K562 (cell line): ENCODE measurements at regions not wholly inside any gene's neighbourhood (a gene's known extent, or its start where the extent isn't known, plus 50 kb on each side); places are given as distances from the start of the nearest gene placed in this dataset.

Source experiments
- BRCA1 ChIP-seq, 2 experiments: fragments of 450-650 bp in 1 of 2; sonication (generic) in 1 of 2; formaldehyde crosslinking in 1 of 2; IDR thresholded peaks; 2 replicates each; pipeline versions ENCODE4 v1.5.0 to v1.6.1; 2017 to 2020; ENCODE audit warnings: mild to moderate bottlenecking in 1 of 2, missing genetic modification reagents in 1 of 2
- ELF1 ChIP-seq: fragments of 200-800 bp; sonication (Bioruptor generic); IDR thresholded peaks from 2 replicates; pipeline ENCODE4 v1.6.1; 2016; ENCODE audit warnings: missing genetic modification characterization, missing compliant biosample characterization
- HDAC2 ChIP-seq: fragments of 450-650 bp; IDR thresholded peaks from 2 replicates; pipeline ENCODE4 v1.6.1; 2016; ENCODE audit warnings: mild to moderate bottlenecking
- POLR2A ChIP-seq: fragments of 450-650 bp; conservative IDR thresholded peaks from 2 replicates; pipeline ENCODE4 v1.6.1; 2016
- SMAD1 ChIP-seq: fragments of 150-350 bp; IDR thresholded peaks from 2 replicates; pipeline ENCODE4 v1.6.1; 2014; ENCODE audit warnings: low read length, low read depth; ENCODE audit not compliant: partially characterized antibody
- SRSF9 ChIP-seq: fragments of 200-400 bp; formaldehyde crosslinking; IDR thresholded peaks from 2 replicates; pipeline ENCODE4 v1.6.1; 2017; ENCODE audit warnings: low read depth, low read length, borderline replicate concordance
- TARDBP ChIP-seq: fragments of 450-650 bp; IDR thresholded peaks from 2 replicates; pipeline ENCODE4 v1.6.1; 2016
- ZBTB26 ChIP-seq: fragments of 450-650 bp; formaldehyde crosslinking; IDR thresholded peaks from 2 replicates; pipeline ENCODE4 v1.4.0; 2022; ENCODE audit warnings: missing genetic modification characterization
- TF ChIP-seq, protein P1 (sequence below), 3 experiments: IDR thresholded peaks in 2 of 3; conservative IDR thresholded peaks in 1 of 3; 2 replicates each; pipeline ENCODE4 v1.5.1; 2011 to 2012; ENCODE audit warnings: low read length in 3 of 3, mild to moderate bottlenecking in 3 of 3, control low read depth in 2 of 3, improper control_type of control experiment in 1 of 3, inconsistent platforms in 1 of 3, low read depth in 1 of 3, mixed read lengths in 1 of 3, moderate library complexity in 1 of 3; ENCODE audit not compliant: insufficient read depth in 2 of 3

DNA sequence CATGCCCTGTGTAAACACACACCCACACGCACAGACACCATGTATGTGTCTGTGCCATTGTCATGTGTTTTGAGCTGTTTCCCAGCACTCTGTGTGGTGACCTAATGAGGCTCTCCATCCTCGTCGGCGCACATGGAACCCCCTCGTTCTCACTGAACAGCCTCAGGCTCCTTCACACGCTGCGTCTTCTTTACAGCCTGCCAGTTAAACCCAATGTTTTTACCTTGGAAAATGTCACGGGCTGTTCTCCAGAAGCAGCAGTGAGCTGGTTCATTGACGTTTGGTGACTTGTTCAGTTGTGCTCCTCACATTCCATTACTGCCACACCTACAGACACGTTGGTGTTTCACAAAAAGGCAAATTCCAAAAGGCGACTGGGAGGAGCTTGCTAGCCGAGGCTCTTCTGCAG, 201.0 kb upstream of the FOXQ1 start:
- TF ChIP-seq, protein P1, sequence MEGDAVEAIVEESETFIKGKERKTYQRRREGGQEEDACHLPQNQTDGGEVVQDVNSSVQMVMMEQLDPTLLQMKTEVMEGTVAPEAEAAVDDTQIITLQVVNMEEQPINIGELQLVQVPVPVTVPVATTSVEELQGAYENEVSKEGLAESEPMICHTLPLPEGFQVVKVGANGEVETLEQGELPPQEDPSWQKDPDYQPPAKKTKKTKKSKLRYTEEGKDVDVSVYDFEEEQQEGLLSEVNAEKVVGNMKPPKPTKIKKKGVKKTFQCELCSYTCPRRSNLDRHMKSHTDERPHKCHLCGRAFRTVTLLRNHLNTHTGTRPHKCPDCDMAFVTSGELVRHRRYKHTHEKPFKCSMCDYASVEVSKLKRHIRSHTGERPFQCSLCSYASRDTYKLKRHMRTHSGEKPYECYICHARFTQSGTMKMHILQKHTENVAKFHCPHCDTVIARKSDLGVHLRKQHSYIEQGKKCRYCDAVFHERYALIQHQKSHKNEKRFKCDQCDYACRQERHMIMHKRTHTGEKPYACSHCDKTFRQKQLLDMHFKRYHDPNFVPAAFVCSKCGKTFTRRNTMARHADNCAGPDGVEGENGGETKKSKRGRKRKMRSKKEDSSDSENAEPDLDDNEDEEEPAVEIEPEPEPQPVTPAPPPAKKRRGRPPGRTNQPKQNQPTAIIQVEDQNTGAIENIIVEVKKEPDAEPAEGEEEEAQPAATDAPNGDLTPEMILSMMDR (IDR thresholded peaks at IDR 0.05 in 2 of 3, conservative IDR thresholded peaks at IDR 0.05 in 1 of 3; ENCODE audit: insufficient read depth in 2 of 3, low read depth in 1 of 3, low read length in 3 of 3), result no peak
- no peak for TF ChIP-seq SMAD1
- no peak for TF ChIP-seq TARDBP
- no peak for TF ChIP-seq HDAC2
- no peak for TF ChIP-seq SRSF9
- TF ChIP-seq ELF1, result no peak
- no peak for TF ChIP-seq POLR2A
- TF ChIP-seq ZBTB26 (CRISPR knock-in tag), result no peak
- no peak for TF ChIP-seq BRCA1 (IDR thresholded peaks at IDR 0.05)
- no peak for TF ChIP-seq BRCA1 (CRISPR knock-in tag; IDR thresholded peaks at IDR 0.05)
